ENCODE measurements at regions not wholly inside any gene's neighbourhood (a gene's known extent, or its start where the extent isn't known, plus 50 kb on each side); places are given as distances from the start of the nearest gene placed in this dataset.

DNA sequence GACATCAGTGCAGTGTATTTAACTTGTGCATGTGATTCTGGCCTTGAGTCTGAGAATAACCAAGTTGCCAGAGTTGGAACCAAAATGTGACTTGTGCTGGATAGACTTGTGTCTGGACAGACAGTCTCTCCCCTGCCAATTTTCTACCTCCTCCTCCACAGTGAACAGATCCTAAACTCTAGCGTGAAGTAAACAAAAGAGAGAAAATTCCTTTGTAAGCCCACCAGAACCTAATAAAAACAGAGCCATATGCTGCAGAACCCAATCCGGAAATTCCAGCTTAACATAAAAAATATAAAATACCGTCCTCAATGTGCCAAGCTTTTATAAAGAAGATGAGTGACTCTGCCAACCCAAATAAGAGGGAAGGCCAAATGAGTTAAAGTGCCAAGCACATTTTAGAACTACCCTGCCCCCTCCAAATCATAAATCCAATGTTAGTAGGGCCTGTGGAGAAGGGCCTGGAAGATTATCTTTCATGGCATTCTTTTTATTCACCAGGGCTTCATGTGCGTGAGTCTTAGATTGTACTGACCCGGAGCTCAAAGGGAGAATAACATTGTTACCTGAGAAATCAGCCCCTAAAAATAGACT lies 344.6 kb upstream of the PROK2 start:
- H3K9me3 Mint-ChIP-seq = peaks cover 3% of the 10 kb centered on the region
- TF ChIP-seq EZH2 (IDR thresholded peaks at IDR 0.05) = no peak
- TF ChIP-seq CTCF (IDR thresholded peaks at IDR 0.05) = no peak
- no peak for TF ChIP-seq EZH2phosphoT487 (IDR thresholded peaks at IDR 0.05)
- no peaks in the 10 kb centered on the region for H3K9me3 ChIP-seq (ENCODE audit: low read depth)
- H3K27ac Mint-ChIP-seq = no peak overlapping the region
- H3K27ac ChIP-seq = no peak overlapping the region
- H3K27me3 ChIP-seq = no peaks in the 10 kb centered on the region
- H3K4me1 Mint-ChIP-seq = peaks cover 2% of the 10 kb centered on the region
- H2AFZ ChIP-seq (replicated peaks) = no peak overlapping the region
- H3K4me3 ChIP-seq = no peak overlapping the region
- H3K4me3 Mint-ChIP-seq = no peak overlapping the region
- H3K4me2 ChIP-seq = no peak overlapping the region
- no peaks in the 10 kb centered on the region for H4K20me1 ChIP-seq (ENCODE audit: low read depth)
- H3K4me1 ChIP-seq = no peaks in the 10 kb centered on the region
- H3K79me2 ChIP-seq (ENCODE audit: low read depth) = no peaks in the 10 kb centered on the region
- no peak overlapping the region for H3K9ac ChIP-seq
- no peaks in the 10 kb centered on the region for H3K36me3 Mint-ChIP-seq
- H3F3A ChIP-seq (ENCODE audit: low read depth) = no peaks in the 10 kb centered on the region
- H3K27me3 Mint-ChIP-seq (ENCODE audit: insufficient read depth, low read depth) = peaks cover 5% of the 10 kb centered on the region
- no peaks in the 10 kb centered on the region for H3K36me3 ChIP-seq
- DNase-seq (ENCODE audit: low spot score) = no peak

GRCh38 chr3:72128921-72129320 lies 344.0 kb upstream of the PROK2 start:
- DNase-seq (ENCODE audit: low spot score) = no peak
- no peaks in the 10 kb centered on the region for H3K36me3 ChIP-seq
- H3K27ac Mint-ChIP-seq = no peak overlapping the region
- H3F3A ChIP-seq (ENCODE audit: low read depth) = no peaks in the 10 kb centered on the region
- no peaks in the 10 kb centered on the region for H3K79me2 ChIP-seq (ENCODE audit: low read depth)
- H3K36me3 Mint-ChIP-seq = no peaks in the 10 kb centered on the region
- peaks cover 3% of the 10 kb centered on the region for H3K9me3 Mint-ChIP-seq
- H3K9ac ChIP-seq = no peak overlapping the region
- no peak overlapping the region for H3K4me2 ChIP-seq
- no peaks in the 10 kb centered on the region for H4K20me1 ChIP-seq (ENCODE audit: low read depth)
- peaks cover 3% of the 10 kb centered on the region for H3K27me3 Mint-ChIP-seq (ENCODE audit: insufficient read depth, low read depth)
- H3K4me3 ChIP-seq = no peak overlapping the region
- no peak overlapping the region for H2AFZ ChIP-seq (replicated peaks)
- H3K9me3 ChIP-seq (ENCODE audit: low read depth) = no peaks in the 10 kb centered on the region
- peaks cover 2% of the 10 kb centered on the region for H3K4me1 Mint-ChIP-seq
- no peak overlapping the region for H3K27ac ChIP-seq
- H3K4me1 ChIP-seq = no peaks in the 10 kb centered on the region
- H3K4me3 Mint-ChIP-seq = no peak overlapping the region
- TF ChIP-seq EZH2 (IDR thresholded peaks at IDR 0.05) (no peak), EZH2phosphoT487 (IDR thresholded peaks at IDR 0.05) (no peak), CTCF (IDR thresholded peaks at IDR 0.05) (no peak)
- no peaks in the 10 kb centered on the region for H3K27me3 ChIP-seq

DNA sequence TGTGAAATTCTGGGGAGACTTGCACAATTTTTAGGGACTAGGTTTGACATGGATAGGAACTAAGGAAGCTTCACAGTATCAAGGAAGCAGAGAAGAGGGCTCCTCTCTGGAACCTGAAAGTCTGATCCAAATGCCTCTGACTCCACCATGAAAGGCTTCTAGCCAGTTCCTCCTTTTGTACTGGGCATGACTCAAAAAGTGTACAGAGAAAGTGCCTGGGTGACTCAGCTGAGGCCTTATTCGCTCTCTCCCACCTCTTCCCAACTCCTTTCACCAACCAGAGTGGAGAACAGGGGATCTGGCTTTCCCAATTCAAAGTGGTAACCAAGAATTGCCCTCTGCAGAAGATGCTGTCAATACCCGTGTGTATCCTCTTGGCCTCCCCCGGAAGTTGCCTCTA lies 342.9 kb upstream of the PROK2 start:
- Histone ChIP-seq H3K9ac (no peak overlapping the region), H3F3A (ENCODE audit: low read depth) (no peaks in the 10 kb centered on the region), H3K27ac (no peak overlapping the region), H3K9me3 (ENCODE audit: low read depth) (no peaks in the 10 kb centered on the region), H3K36me3 (no peaks in the 10 kb centered on the region), H3K79me2 (ENCODE audit: low read depth) (no peaks in the 10 kb centered on the region), H3K4me3 (no peak overlapping the region), H2AFZ (replicated peaks) (no peak overlapping the region), H3K4me1 (no peaks in the 10 kb centered on the region), H3K4me2 (no peak overlapping the region), H3K27me3 (no peaks in the 10 kb centered on the region), H4K20me1 (ENCODE audit: low read depth) (no peaks in the 10 kb centered on the region)
- Mint-ChIP-seq H3K27me3 (ENCODE audit: insufficient read depth, low read depth) (peaks cover 3% of the 10 kb centered on the region), H3K9me3 (peaks cover 3% of the 10 kb centered on the region), H3K4me3 (no peak overlapping the region), H3K4me1 (peaks cover 2% of the 10 kb centered on the region), H3K36me3 (no peaks in the 10 kb centered on the region), H3K27ac (no peak overlapping the region)
- no peak for DNase-seq (ENCODE audit: low spot score)
- TF ChIP-seq EZH2phosphoT487 (IDR thresholded peaks at IDR 0.05) (no peak), CTCF (IDR thresholded peaks at IDR 0.05) (no peak), EZH2 (IDR thresholded peaks at IDR 0.05) (no peak)
